ENCODE measurements at regions not wholly inside any gene's neighbourhood (a gene's known extent, or its start where the extent isn't known, plus 50 kb on each side); places are given as distances from the start of the nearest gene placed in this dataset.

- intact Hi-C loops (cut with DNase I), result no loop called here
- H3K36me3 ChIP-seq (ENCODE audit: control insufficient read depth in 2 of 3, insufficient read depth in 3 of 3, low read length in 3 of 3), result no peaks in the 10 kb centered on the region
- no peak for FAIRE-seq
Observed at GRCh38 chr10:89869592-89870156, 168.3 kb downstream of the KIF20B start.

GRCh38 chr10:89870936-89871335 lies 169.5 kb downstream of the KIF20B start:
- TF ChIP-seq CTCF (IDR thresholded peaks at IDR 0.05; ENCODE audit: borderline replicate concordance, extremely low read depth, insufficient read depth), result no peak
- Histone ChIP-seq H3K9ac (ENCODE audit: low read length in 3 of 3) (no peak overlapping the region), H3K4me3 (ENCODE audit: low read length in 3 of 3) (no peak overlapping the region), H3K4me1 (ENCODE audit: control insufficient read depth in 2 of 3, insufficient read depth in 2 of 3, low read depth in 1 of 3, low read length in 3 of 3) (no peaks in the 10 kb centered on the region), H3K36me3 (ENCODE audit: control insufficient read depth in 2 of 3, insufficient read depth in 3 of 3, low read length in 3 of 3) (no peaks in the 10 kb centered on the region), H3K27me3 (ENCODE audit: control insufficient read depth, insufficient read depth, low read length) (no peaks in the 10 kb centered on the region), H3K9me3 (ENCODE audit: control insufficient read depth in 2 of 3, insufficient read depth in 1 of 3, low read length in 3 of 3) (no peaks in the 10 kb centered on the region), H3K27ac (ENCODE audit: low read depth in 2 of 2, low read length in 2 of 2) (no peak overlapping the region)
- DNase-seq (peak in 2 of 5 donors; percentile 48 to 67), FAIRE-seq (no peak)
- intact Hi-C loops (cut with DNase I), result no loop called here

More at GRCh38 chr10:89869592-89870156, 168.3 kb downstream of the KIF20B start:
- Histone ChIP-seq H3K4me3 (ENCODE audit: low read length in 3 of 3) (no peak overlapping the region), H3K27me3 (ENCODE audit: control insufficient read depth, insufficient read depth, low read length) (no peaks in the 10 kb centered on the region), H3K4me1 (ENCODE audit: control insufficient read depth in 2 of 3, insufficient read depth in 2 of 3, low read depth in 1 of 3, low read length in 3 of 3) (no peaks in the 10 kb centered on the region), H3K27ac (ENCODE audit: low read depth in 2 of 2, low read length in 2 of 2) (no peak overlapping the region), H3K9me3 (ENCODE audit: control insufficient read depth in 2 of 3, insufficient read depth in 1 of 3, low read length in 3 of 3) (no peaks in the 10 kb centered on the region), H3K9ac (ENCODE audit: low read length in 3 of 3) (no peak overlapping the region)
- DNase-seq, result no peak
- no peak for TF ChIP-seq CTCF (IDR thresholded peaks at IDR 0.05; ENCODE audit: borderline replicate concordance, extremely low read depth, insufficient read depth)

- DNase-seq (no peak), FAIRE-seq (no peak)
- no peaks in the 10 kb centered on the region for H3K9me3 ChIP-seq (ENCODE audit: control insufficient read depth in 2 of 3, insufficient read depth in 1 of 3, low read length in 3 of 3)
- H3K4me1 ChIP-seq (ENCODE audit: control insufficient read depth in 2 of 3, insufficient read depth in 2 of 3, low read depth in 1 of 3, low read length in 3 of 3), result no peaks in the 10 kb centered on the region
- no peak overlapping the region for H3K4me3 ChIP-seq (ENCODE audit: low read length in 3 of 3)
- no peak for TF ChIP-seq CTCF (IDR thresholded peaks at IDR 0.05; ENCODE audit: borderline replicate concordance, extremely low read depth, insufficient read depth)
- no peaks in the 10 kb centered on the region for H3K27me3 ChIP-seq (ENCODE audit: control insufficient read depth, insufficient read depth, low read length)
- H3K27ac ChIP-seq (ENCODE audit: low read depth in 2 of 2, low read length in 2 of 2), result no peak overlapping the region
- H3K9ac ChIP-seq (ENCODE audit: low read length in 3 of 3), result no peak overlapping the region
- no peaks in the 10 kb centered on the region for H3K36me3 ChIP-seq (ENCODE audit: control insufficient read depth in 2 of 3, insufficient read depth in 3 of 3, low read length in 3 of 3)
- intact Hi-C loops (cut with DNase I), result no loop called here
Observed at GRCh38 chr10:89873055-89873454, 171.7 kb downstream of the KIF20B start.

GRCh38 chr10:89875557-89875956 lies 174.2 kb downstream of the KIF20B start:
- no peak for TF ChIP-seq CTCF (IDR thresholded peaks at IDR 0.05; ENCODE audit: borderline replicate concordance, extremely low read depth, insufficient read depth)
- H3K36me3 ChIP-seq (ENCODE audit: control insufficient read depth in 2 of 3, insufficient read depth in 3 of 3, low read length in 3 of 3), result no peaks in the 10 kb centered on the region
- H3K27me3 ChIP-seq (ENCODE audit: control insufficient read depth, insufficient read depth, low read length), result no peaks in the 10 kb centered on the region
- no peaks in the 10 kb centered on the region for H3K9me3 ChIP-seq (ENCODE audit: control insufficient read depth in 2 of 3, insufficient read depth in 1 of 3, low read length in 3 of 3)
- H3K27ac ChIP-seq (ENCODE audit: low read depth in 2 of 2, low read length in 2 of 2), result no peak overlapping the region
- FAIRE-seq (no peak), DNase-seq (no peak)
- no peak overlapping the region for H3K9ac ChIP-seq (ENCODE audit: low read length in 3 of 3)
- H3K4me3 ChIP-seq (ENCODE audit: low read length in 3 of 3), result no peak overlapping the region
- intact Hi-C loops (cut with DNase I), result no loop called here
- no peaks in the 10 kb centered on the region for H3K4me1 ChIP-seq (ENCODE audit: control insufficient read depth in 2 of 3, insufficient read depth in 2 of 3, low read depth in 1 of 3, low read length in 3 of 3)

Measured in kidney (tissue), 13 donors.